ENCODE measurements at regions not wholly inside any gene's neighbourhood (a gene's known extent, or its start where the extent isn't known, plus 50 kb on each side); places are given as distances from the start of the nearest gene placed in this dataset.
"Not testable (repeated sequence)": the region's sequence is repeated elsewhere in the genome, so short reads cannot be mapped to it uniquely, and the experiment has no call there.

DNA sequence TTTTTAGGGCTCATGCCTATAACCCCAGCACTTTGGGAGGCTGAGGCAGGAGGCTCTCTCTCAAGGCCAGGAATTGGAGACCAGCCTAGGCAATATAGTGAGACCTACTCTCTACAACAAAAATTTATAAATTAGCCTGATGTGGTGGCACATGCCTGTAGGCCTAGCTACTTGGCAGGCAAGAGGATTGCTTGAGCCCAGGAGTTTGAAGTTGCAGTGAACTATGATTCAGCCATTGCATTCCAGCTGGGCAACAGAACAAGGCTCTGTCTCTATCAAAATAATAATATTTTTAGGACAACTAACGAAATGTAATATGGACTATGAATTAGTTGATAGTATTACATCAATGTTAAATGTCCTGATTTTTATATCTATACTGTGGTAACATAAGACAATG is 68.8 kb upstream of the ARID1A start:
- DNase-seq (ENCODE audit: low read depth), result peak; percentile 22

DNA sequence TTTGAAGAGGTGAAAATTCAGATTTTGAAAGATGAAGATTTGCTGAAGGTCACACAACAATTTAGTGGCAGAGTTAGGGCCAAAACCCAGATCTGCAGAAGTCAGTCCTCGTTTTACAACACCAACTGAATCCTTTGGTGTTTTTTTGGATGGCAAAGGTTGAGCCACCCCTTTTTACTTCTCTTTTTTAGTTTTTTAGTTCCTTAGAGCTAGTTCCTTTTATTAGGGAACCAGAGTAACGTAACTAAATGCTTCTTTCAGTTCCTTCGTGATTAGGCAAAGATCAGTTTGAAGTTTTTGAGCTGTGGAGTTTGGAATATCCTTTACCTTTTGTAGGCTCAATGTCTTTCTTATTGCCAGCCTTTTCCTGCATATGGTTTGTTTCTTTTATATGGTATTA is 67.9 kb upstream of the ARID1A start:
- DNase-seq (ENCODE audit: low read depth), result no peak

DNA sequence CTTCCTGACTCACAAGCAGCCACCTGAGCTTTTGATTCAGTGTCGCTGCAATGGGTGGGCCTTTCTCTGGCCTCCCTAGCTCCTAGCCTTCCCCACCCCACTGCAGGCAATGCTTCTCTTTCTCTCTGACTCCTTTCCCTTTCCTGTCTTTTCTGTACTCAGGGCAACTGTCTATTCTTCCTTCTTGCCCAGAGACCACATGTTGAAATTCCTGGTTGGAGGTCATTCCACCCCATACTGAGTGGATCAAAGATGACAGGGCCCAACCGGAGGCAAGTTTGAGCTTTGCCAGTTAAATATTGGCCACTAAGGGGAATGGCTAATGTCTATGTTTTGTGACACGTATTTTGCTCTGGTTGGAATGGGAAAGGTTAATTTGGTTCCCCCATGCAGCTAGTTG is 65.2 kb upstream of the ARID1A start:
- no peak for DNase-seq (ENCODE audit: low read depth)

DNA sequence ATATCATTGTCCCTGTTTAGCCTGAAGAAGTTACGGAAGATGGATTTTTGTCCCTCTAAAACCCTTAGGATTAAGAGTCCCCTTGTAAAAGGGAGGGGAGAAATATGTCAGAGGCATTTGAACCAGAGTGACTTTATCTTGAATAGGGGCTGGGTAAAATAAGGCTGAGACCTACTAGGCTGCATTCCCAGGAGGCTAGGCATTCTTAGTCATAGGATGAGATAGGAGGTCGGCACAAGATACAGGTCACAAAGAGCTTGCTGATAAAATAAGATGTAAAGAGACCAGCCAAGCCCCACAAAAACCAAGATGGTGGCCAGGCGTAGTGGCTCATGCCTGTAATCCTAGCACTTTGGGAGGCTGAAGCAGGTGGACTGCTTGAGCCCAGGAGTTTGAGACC is 60.0 kb upstream of the ARID1A start:
- DNase-seq (ENCODE audit: low read depth), result not testable (repeated sequence)

DNA sequence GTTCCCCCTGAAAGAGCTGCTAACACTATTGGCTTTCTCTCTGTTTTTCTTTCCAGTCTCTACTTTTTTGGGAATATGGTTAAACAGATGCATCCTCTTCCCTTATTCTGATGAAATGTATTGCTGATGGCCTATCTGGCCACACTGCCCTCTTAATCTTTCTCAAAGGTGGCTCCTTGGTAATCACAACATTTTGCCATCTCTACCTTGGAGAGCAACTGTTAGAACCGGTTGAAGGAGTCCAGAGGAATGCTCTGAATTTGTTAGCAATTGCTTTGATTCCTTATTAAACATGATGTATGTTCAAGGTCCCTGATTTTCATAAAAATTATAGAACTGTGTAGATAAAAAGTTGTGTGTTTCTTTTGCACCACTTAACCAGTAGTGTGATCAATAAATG is 50.1 kb upstream of the ARID1A start:
- no peak for DNase-seq (ENCODE audit: low read depth)
